Kidney (tissue), 13 donors: ENCODE measurements at regions not wholly inside any gene's neighbourhood (a gene's known extent, or its start where the extent isn't known, plus 50 kb on each side); places are given as distances from the start of the nearest gene placed in this dataset.

Experiments
- DNase-seq, 5 donors: peaks; one replicate each; pipeline ENCODE4 v3.0.0-alpha.2; 2013 to 2020
- FAIRE-seq: peaks from 2 replicates; lab custom pipeline; 2012; peaks lifted over from hg19 to GRCh38; lab: Jason Lieb, UNC
- H3K27ac ChIP-seq, 2 donors: one replicate each; pipeline ENCODE4 v1.7.0; 2013; ENCODE audit warnings: low read depth in 2 of 2, low read length in 2 of 2, inconsistent platforms in 1 of 2
- H3K27me3 ChIP-seq: one replicate; pipeline ENCODE4 v1.7.1; 2013; ENCODE audit warnings: low read length, inconsistent platforms; ENCODE audit not compliant: control insufficient read depth, insufficient read depth
- H3K36me3 ChIP-seq, 3 donors: one replicate each; pipeline versions ENCODE4 v1.7.0 to v1.7.1; 2013; ENCODE audit warnings: low read length in 3 of 3, control low read depth in 1 of 3, inconsistent platforms in 1 of 3; ENCODE audit not compliant: insufficient read depth in 3 of 3, control insufficient read depth in 2 of 3
- H3K4me1 ChIP-seq, 3 donors: one replicate each; pipeline versions ENCODE4 v1.7.0 to v1.7.1; 2013; ENCODE audit warnings: low read length in 3 of 3, inconsistent platforms in 1 of 3, low read depth in 1 of 3; ENCODE audit not compliant: control insufficient read depth in 2 of 3, insufficient read depth in 2 of 3
- H3K4me3 ChIP-seq, 3 donors: one replicate each; pipeline versions ENCODE4 v1.7.0 to v1.8.1; 2013; ENCODE audit warnings: low read length in 3 of 3, control low read depth in 1 of 3, inconsistent platforms in 1 of 3
- H3K9ac ChIP-seq, 3 donors: one replicate each; pipeline versions ENCODE4 v1.7.0 to v1.7.1; 2013; ENCODE audit warnings: low read length in 3 of 3, control low read depth in 1 of 3, inconsistent platforms in 1 of 3
- H3K9me3 ChIP-seq, 3 donors: one replicate each; pipeline versions ENCODE4 v1.7.0 to v1.7.1; 2013; ENCODE audit warnings: low read length in 3 of 3, control low read depth in 1 of 3, inconsistent platforms in 1 of 3; ENCODE audit not compliant: control insufficient read depth in 2 of 3, insufficient read depth in 1 of 3
- CTCF ChIP-seq: IDR thresholded peaks from 3 replicates; pipeline ENCODE4 v1.5.1; 2012; ENCODE audit warnings: mild to moderate bottlenecking, moderate library complexity, borderline replicate concordance; ENCODE audit not compliant: insufficient read depth; ENCODE audit errors: extremely low read depth
- intact Hi-C: fragments of 100-400 bp; cut with DNase I; formaldehyde crosslinking; loops from one replicate; pipeline ENCODE4 v1.11.1; 2022
- donor health status: control.
- donor health status: control.
- donor health status: control.
- donor health status: control.
- donor health status: control.
- donor health status: DM: yes; HTN: yes; CAD: no.
- donor health status: Normal renal cell carcinoma (clear cell type).

GRCh38 chr6:96725296-96725695 is 112.0 kb downstream of the GPR63 start:
- TF ChIP-seq CTCF = no peak
- Histone ChIP-seq H3K4me3 (no peak overlapping the region), H3K27ac (no peak overlapping the region), H3K9ac (no peak overlapping the region), H3K4me1 (no peaks in the 10 kb centered on the region), H3K9me3 (no peaks in the 10 kb centered on the region), H3K36me3 (no peaks in the 10 kb centered on the region), H3K27me3 (no peaks in the 10 kb centered on the region)
- DNase-seq (no peak), FAIRE-seq (no peak)
- intact Hi-C loops = no loop called here

GRCh38 chr6:96724641-96725040 is 112.6 kb downstream of the GPR63 start:
- no peaks in the 10 kb centered on the region for H3K36me3 ChIP-seq
- H3K27ac ChIP-seq = no peak overlapping the region
- no peak overlapping the region for H3K9ac ChIP-seq
- FAIRE-seq = no peak
- DNase-seq = no peak
- H3K4me1 ChIP-seq = no peaks in the 10 kb centered on the region
- intact Hi-C loops = no loop called here
- no peaks in the 10 kb centered on the region for H3K9me3 ChIP-seq
- H3K4me3 ChIP-seq = no peak overlapping the region
- no peaks in the 10 kb centered on the region for H3K27me3 ChIP-seq
- no peak for TF ChIP-seq CTCF

- Histone ChIP-seq H3K9ac (no peak overlapping the region), H3K9me3 (no peaks in the 10 kb centered on the region), H3K27ac (no peak overlapping the region), H3K4me1 (no peaks in the 10 kb centered on the region), H3K4me3 (no peak overlapping the region), H3K27me3 (no peaks in the 10 kb centered on the region), H3K36me3 (no peaks in the 10 kb centered on the region)
- FAIRE-seq (no peak), DNase-seq (no peak)
- no peak for TF ChIP-seq CTCF
- intact Hi-C loops = no loop called here
These were observed 113.9 kb downstream of the GPR63 start for GRCh38 chr6:96723362-96723761.

- Histone ChIP-seq H3K4me1 (no peaks in the 10 kb centered on the region), H3K36me3 (no peaks in the 10 kb centered on the region), H3K27ac (no peak overlapping the region), H3K4me3 (no peak overlapping the region), H3K9ac (no peak overlapping the region), H3K27me3 (no peaks in the 10 kb centered on the region), H3K9me3 (no peaks in the 10 kb centered on the region)
- TF ChIP-seq CTCF = no peak
- DNase-seq (no peak), FAIRE-seq (no peak)
- intact Hi-C loops = no loop called here
These were observed 116.0 kb downstream of the GPR63 start for GRCh38 chr6:96721227-96721626.
